HEK293T (cell line): ENCODE measurements at regions not wholly inside any gene's neighbourhood (a gene's known extent, or its start where the extent isn't known, plus 50 kb on each side); places are given as distances from the start of the nearest gene placed in this dataset.

Experiments
- BHLHE40 ChIP-seq: fragments of 450-650 bp; IDR thresholded peaks from 2 replicates; pipeline ENCODE4 v1.6.1; 2016; ENCODE audit warnings: mild to moderate bottlenecking, moderate library complexity, borderline replicate concordance
- ELF4 ChIP-seq: fragments of 450-650 bp; IDR thresholded peaks from 2 replicates; pipeline ENCODE4 v1.6.1; 2017; ENCODE audit warnings: antibody characterized with exemption
- FOXK2 ChIP-seq: fragments of 450-650 bp; IDR thresholded peaks from 2 replicates; pipeline ENCODE4 v1.6.1; 2016; ENCODE audit warnings: mild to moderate bottlenecking
- FOXM1 ChIP-seq: fragments of 450-650 bp; IDR thresholded peaks from 2 replicates; pipeline ENCODE4 v1.6.1; 2017; ENCODE audit warnings: mild to moderate bottlenecking, borderline replicate concordance
- L3MBTL2 ChIP-seq: fragments of 450-650 bp; conservative IDR thresholded peaks from 2 replicates; pipeline ENCODE4 v1.6.1; 2016; ENCODE audit warnings: mild to moderate bottlenecking
- LEF1 ChIP-seq: fragments of 450-650 bp; IDR thresholded peaks from 2 replicates; pipeline ENCODE4 v1.6.1; 2017; ENCODE audit warnings: mild to moderate bottlenecking, borderline replicate concordance
- NFRKB ChIP-seq: fragments of 450-650 bp; IDR thresholded peaks from 2 replicates; pipeline ENCODE4 v1.6.1; 2016; ENCODE audit warnings: mild to moderate bottlenecking, moderate library complexity
- SP1 ChIP-seq: fragments of 450-650 bp; IDR thresholded peaks from 2 replicates; pipeline ENCODE4 v1.6.1; 2017
- SUZ12 ChIP-seq: fragments of 450-650 bp; IDR thresholded peaks from 2 replicates; pipeline ENCODE4 v1.6.1; 2016; ENCODE audit warnings: mild to moderate bottlenecking
- TARDBP ChIP-seq: fragments of 450-650 bp; IDR thresholded peaks from 2 replicates; pipeline ENCODE4 v1.6.1; 2016

- TF ChIP-seq TARDBP (no peak), NFRKB (no peak), SUZ12 (no peak), ELF4 (no peak), BHLHE40 (no peak), FOXK2 (no peak), FOXM1 (no peak), SP1 (no peak), LEF1 (no peak), L3MBTL2 (no peak)
Measured at GRCh38 chr6:112470950-112471349, 123.8 kb downstream of the RFPL4B start.
